Fibroblast of lung (primary cell): ENCODE measurements at regions not wholly inside any gene's neighbourhood (a gene's known extent, or its start where the extent isn't known, plus 50 kb on each side); places are given as distances from the start of the nearest gene placed in this dataset.

Source experiments
- DNase-seq, 2 donors: peaks; one replicate each; pipeline versions ENCODE4 v3.0.0 to v3.0.0-alpha.2; 2010; ENCODE audit warnings: low read depth in 2 of 2
- H2AFZ ChIP-seq: 2 replicates; pipeline ENCODE4 v1.5.1; 2012; ENCODE audit warnings: low read length, control low read depth, inconsistent platforms
- H3K27ac ChIP-seq: 2 replicates; pipeline ENCODE4 v1.5.1; 2011; ENCODE audit warnings: low read length, control low read depth; ENCODE audit not compliant: insufficient read depth
- H3K27me3 ChIP-seq: 2 replicates; pipeline ENCODE4 v1.5.1; 2011; ENCODE audit warnings: mild to moderate bottlenecking, low read length; ENCODE audit not compliant: control insufficient read depth, insufficient read depth
- H3K36me3 ChIP-seq: 2 replicates; pipeline ENCODE4 v1.5.1; 2011; ENCODE audit warnings: low read length; ENCODE audit not compliant: control insufficient read depth, insufficient read depth
- H3K4me1 ChIP-seq: 2 replicates; pipeline ENCODE4 v1.5.1; 2011; ENCODE audit warnings: low read length; ENCODE audit not compliant: control insufficient read depth, insufficient read depth; ENCODE audit errors: extremely low read depth
- H3K4me2 ChIP-seq: 2 replicates; pipeline ENCODE4 v1.5.1; 2011; ENCODE audit warnings: low read length, control low read depth; ENCODE audit not compliant: insufficient read depth; ENCODE audit errors: extremely low read depth
- H3K4me3 ChIP-seq, 4 experiments: fragments of 200-600 bp in 1 of 4; sonication (generic) in 1 of 4; replicated peaks in 1 of 4; 2 replicates each; pipeline ENCODE4 v1.5.1; 2011 to 2016; ENCODE audit warnings: low read length in 4 of 4, low read depth in 3 of 4, mild to moderate bottlenecking in 3 of 4, control low read depth in 2 of 4, inconsistent platforms in 1 of 4, mixed read lengths in 1 of 4; ENCODE audit not compliant: insufficient read depth in 1 of 4; ENCODE audit errors: control extremely low read depth in 1 of 4
- H3K79me2 ChIP-seq: 2 replicates; pipeline ENCODE4 v1.5.1; 2012; ENCODE audit warnings: mild to moderate bottlenecking, low read length, inconsistent platforms; ENCODE audit not compliant: control insufficient read depth, insufficient read depth
- H3K9ac ChIP-seq: 2 replicates; pipeline ENCODE4 v1.5.1; 2011; ENCODE audit warnings: mild to moderate bottlenecking, low read length, control low read depth; ENCODE audit not compliant: insufficient read depth
- H3K9me3 ChIP-seq: 2 replicates; pipeline ENCODE4 v1.5.1; 2012; ENCODE audit warnings: low read depth, low read length; ENCODE audit not compliant: control insufficient read depth, insufficient read depth
- H4K20me1 ChIP-seq: 2 replicates; pipeline ENCODE4 v1.5.1; 2011; ENCODE audit warnings: low read length; ENCODE audit not compliant: control insufficient read depth, insufficient read depth; ENCODE audit errors: extremely low read depth
- EZH2 ChIP-seq: IDR thresholded peaks from 2 replicates; pipeline ENCODE4 v1.5.1; 2012; ENCODE audit warnings: low read length, control low read depth, mild to moderate bottlenecking; ENCODE audit errors: missing control alignments
- TF ChIP-seq, protein P1 (sequence below), 2 donors: IDR thresholded peaks in 1 of 2; conservative IDR thresholded peaks in 1 of 2; 1 replicate in 1 of 2; 2 replicates in 1 of 2; pipeline ENCODE4 v1.5.1; 2011 to 2012; ENCODE audit warnings: low read length in 2 of 2, control low read depth in 1 of 2, inconsistent platforms in 1 of 2, low read depth in 1 of 2, mild to moderate bottlenecking in 1 of 2

DNA sequence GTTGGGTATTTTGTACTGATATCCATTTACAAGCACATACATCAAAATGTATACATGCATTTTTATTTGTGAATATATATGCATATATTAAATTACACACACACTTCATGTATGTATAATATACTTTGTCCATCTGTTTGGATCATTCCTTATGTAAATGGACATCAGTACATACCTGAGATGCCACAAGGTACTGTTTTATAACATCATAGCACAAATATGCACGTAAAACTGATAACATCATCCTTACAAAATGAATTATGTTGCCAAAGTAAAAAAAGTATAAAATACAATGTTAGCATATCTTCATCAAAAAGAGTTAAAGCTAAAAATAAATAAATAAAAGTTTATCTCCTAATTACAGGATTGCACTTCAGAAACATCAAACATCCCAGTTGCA lies 634.8 kb upstream of the UBE2E2 start:
- no peak overlapping the region for H3K4me2 ChIP-seq
- no peaks in the 10 kb centered on the region for H4K20me1 ChIP-seq
- no peaks in the 10 kb centered on the region for H3K36me3 ChIP-seq
- H3K9me3 ChIP-seq: no peaks in the 10 kb centered on the region
- no peak overlapping the region for H3K9ac ChIP-seq
- H3K27ac ChIP-seq: no peak overlapping the region
- H2AFZ ChIP-seq: no peak overlapping the region
- no peaks in the 10 kb centered on the region for H3K4me1 ChIP-seq
- no peak for TF ChIP-seq EZH2
- TF ChIP-seq, protein P1, sequence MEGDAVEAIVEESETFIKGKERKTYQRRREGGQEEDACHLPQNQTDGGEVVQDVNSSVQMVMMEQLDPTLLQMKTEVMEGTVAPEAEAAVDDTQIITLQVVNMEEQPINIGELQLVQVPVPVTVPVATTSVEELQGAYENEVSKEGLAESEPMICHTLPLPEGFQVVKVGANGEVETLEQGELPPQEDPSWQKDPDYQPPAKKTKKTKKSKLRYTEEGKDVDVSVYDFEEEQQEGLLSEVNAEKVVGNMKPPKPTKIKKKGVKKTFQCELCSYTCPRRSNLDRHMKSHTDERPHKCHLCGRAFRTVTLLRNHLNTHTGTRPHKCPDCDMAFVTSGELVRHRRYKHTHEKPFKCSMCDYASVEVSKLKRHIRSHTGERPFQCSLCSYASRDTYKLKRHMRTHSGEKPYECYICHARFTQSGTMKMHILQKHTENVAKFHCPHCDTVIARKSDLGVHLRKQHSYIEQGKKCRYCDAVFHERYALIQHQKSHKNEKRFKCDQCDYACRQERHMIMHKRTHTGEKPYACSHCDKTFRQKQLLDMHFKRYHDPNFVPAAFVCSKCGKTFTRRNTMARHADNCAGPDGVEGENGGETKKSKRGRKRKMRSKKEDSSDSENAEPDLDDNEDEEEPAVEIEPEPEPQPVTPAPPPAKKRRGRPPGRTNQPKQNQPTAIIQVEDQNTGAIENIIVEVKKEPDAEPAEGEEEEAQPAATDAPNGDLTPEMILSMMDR (conservative IDR thresholded peaks at IDR 0.05 in 1 of 2, IDR thresholded peaks at IDR 0.05 in 1 of 2; ENCODE audit: low read depth in 1 of 2, low read length in 2 of 2): no peak
- DNase-seq: no peak
- H3K4me3 ChIP-seq: no peak overlapping the region
- H3K79me2 ChIP-seq: no peaks in the 10 kb centered on the region
- H3K27me3 ChIP-seq: no peaks in the 10 kb centered on the region

DNA sequence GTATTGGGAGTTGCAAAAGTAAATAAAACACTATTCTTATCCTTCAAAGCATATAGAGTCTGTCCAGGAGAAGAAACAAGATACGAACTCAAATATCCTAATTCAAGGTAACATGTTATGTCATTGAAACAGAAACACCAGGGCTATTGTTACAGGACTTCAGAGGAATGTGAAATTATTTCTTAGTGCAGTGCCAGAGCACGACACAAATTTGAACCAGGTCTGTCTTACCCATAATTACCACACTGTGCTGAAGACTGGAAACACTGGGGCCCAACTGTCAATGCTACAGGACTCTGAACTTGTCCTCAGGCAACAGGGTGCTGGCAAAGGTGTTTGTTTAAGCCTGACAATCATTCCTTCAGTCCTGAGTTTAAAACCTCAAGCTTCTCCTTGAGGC lies 633.6 kb upstream of the UBE2E2 start:
- H3K4me1 ChIP-seq: no peaks in the 10 kb centered on the region
- no peaks in the 10 kb centered on the region for H4K20me1 ChIP-seq
- DNase-seq: no peak
- H3K4me3 ChIP-seq: no peak overlapping the region
- no peaks in the 10 kb centered on the region for H3K9me3 ChIP-seq
- no peak overlapping the region for H3K27ac ChIP-seq
- H3K36me3 ChIP-seq: no peaks in the 10 kb centered on the region
- H2AFZ ChIP-seq: no peak overlapping the region
- no peaks in the 10 kb centered on the region for H3K79me2 ChIP-seq
- no peaks in the 10 kb centered on the region for H3K27me3 ChIP-seq
- no peak overlapping the region for H3K9ac ChIP-seq
- H3K4me2 ChIP-seq: no peak overlapping the region
- TF ChIP-seq, protein P1 (conservative IDR thresholded peaks at IDR 0.05 in 1 of 2, IDR thresholded peaks at IDR 0.05 in 1 of 2; ENCODE audit: low read depth in 1 of 2, low read length in 2 of 2): no peak
- TF ChIP-seq EZH2: no peak

DNA sequence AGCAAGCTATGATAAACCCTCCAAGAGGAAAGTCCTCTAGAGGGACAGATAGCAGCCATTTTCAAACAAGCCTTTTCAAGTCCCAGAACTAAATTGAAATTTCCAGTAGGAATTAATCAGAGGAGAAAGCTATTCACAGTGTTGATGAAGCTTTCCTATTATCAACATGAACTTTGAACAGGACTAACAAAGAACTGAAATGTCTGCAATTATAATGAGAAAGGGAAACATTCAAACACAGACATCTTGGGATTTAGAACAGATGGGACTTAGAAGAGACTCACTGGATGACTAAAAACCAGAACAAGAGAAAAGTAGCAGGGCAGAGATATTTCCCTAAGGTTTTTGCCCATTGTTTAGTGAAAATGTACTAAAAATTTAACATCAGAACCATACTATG lies 622.1 kb upstream of the UBE2E2 start:
- Histone ChIP-seq H3K9me3 (no peaks in the 10 kb centered on the region), H3K27me3 (no peaks in the 10 kb centered on the region), H3K4me1 (no peaks in the 10 kb centered on the region), H3K79me2 (no peaks in the 10 kb centered on the region), H3K9ac (no peak overlapping the region), H3K4me3 (no peak overlapping the region), H4K20me1 (no peaks in the 10 kb centered on the region), H3K36me3 (no peaks in the 10 kb centered on the region), H2AFZ (no peak overlapping the region), H3K27ac (no peak overlapping the region), H3K4me2 (no peak overlapping the region)
- DNase-seq: no peak
- no peak for TF ChIP-seq EZH2
- TF ChIP-seq, protein P1 (conservative IDR thresholded peaks at IDR 0.05 in 1 of 2, IDR thresholded peaks at IDR 0.05 in 1 of 2; ENCODE audit: low read depth in 1 of 2, low read length in 2 of 2): no peak
